ENCODE measurements at regions not wholly inside any gene's neighbourhood (a gene's known extent, or its start where the extent isn't known, plus 50 kb on each side); places are given as distances from the start of the nearest gene placed in this dataset.

- TF ChIP-seq, protein P1, sequence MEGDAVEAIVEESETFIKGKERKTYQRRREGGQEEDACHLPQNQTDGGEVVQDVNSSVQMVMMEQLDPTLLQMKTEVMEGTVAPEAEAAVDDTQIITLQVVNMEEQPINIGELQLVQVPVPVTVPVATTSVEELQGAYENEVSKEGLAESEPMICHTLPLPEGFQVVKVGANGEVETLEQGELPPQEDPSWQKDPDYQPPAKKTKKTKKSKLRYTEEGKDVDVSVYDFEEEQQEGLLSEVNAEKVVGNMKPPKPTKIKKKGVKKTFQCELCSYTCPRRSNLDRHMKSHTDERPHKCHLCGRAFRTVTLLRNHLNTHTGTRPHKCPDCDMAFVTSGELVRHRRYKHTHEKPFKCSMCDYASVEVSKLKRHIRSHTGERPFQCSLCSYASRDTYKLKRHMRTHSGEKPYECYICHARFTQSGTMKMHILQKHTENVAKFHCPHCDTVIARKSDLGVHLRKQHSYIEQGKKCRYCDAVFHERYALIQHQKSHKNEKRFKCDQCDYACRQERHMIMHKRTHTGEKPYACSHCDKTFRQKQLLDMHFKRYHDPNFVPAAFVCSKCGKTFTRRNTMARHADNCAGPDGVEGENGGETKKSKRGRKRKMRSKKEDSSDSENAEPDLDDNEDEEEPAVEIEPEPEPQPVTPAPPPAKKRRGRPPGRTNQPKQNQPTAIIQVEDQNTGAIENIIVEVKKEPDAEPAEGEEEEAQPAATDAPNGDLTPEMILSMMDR (IDR thresholded peaks at IDR 0.05): no peak
- TF ChIP-seq POLR2AphosphoS5 (IDR thresholded peaks at IDR 0.05; ENCODE audit: low read depth, low read length) (no peak), TCF7L2 (IDR thresholded peaks at IDR 0.05; ENCODE audit: low read depth, low read length) (no peak)
- TF ChIP-seq, protein P2, sequence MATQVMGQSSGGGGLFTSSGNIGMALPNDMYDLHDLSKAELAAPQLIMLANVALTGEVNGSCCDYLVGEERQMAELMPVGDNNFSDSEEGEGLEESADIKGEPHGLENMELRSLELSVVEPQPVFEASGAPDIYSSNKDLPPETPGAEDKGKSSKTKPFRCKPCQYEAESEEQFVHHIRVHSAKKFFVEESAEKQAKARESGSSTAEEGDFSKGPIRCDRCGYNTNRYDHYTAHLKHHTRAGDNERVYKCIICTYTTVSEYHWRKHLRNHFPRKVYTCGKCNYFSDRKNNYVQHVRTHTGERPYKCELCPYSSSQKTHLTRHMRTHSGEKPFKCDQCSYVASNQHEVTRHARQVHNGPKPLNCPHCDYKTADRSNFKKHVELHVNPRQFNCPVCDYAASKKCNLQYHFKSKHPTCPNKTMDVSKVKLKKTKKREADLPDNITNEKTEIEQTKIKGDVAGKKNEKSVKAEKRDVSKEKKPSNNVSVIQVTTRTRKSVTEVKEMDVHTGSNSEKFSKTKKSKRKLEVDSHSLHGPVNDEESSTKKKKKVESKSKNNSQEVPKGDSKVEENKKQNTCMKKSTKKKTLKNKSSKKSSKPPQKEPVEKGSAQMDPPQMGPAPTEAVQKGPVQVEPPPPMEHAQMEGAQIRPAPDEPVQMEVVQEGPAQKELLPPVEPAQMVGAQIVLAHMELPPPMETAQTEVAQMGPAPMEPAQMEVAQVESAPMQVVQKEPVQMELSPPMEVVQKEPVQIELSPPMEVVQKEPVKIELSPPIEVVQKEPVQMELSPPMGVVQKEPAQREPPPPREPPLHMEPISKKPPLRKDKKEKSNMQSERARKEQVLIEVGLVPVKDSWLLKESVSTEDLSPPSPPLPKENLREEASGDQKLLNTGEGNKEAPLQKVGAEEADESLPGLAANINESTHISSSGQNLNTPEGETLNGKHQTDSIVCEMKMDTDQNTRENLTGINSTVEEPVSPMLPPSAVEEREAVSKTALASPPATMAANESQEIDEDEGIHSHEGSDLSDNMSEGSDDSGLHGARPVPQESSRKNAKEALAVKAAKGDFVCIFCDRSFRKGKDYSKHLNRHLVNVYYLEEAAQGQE (IDR thresholded peaks at IDR 0.05; ENCODE audit: insufficient read depth in 1 of 2, low read depth in 2 of 2, low read length in 1 of 2): no peak
These were observed 156.0 kb downstream of the TOMM20 start for GRCh38 chr1:234972411-234973191.

All from Panc1 (cell line).